OCI-LY7 (cell line): ENCODE measurements at regions not wholly inside any gene's neighbourhood (a gene's known extent, or its start where the extent isn't known, plus 50 kb on each side); places are given as distances from the start of the nearest gene placed in this dataset.

Experiments used
- BruUV-seq: library from RNA; stranded (reverse); fragments of 400-500 nt; replicated peaks from 2 replicates; lab custom pipeline; 2021; lab: Mats Ljungman, UMichigan
- CTCF ChIA-PET: fragments of 300-600 bp; sonication (Branson Sonifier 250); formaldehyde crosslinking; loops from one replicate; lab custom pipeline; 2022; ENCODE audit warnings: antibody characterized with exemption; ENCODE audit not compliant: unreplicated experiment; lab: Charles Lee
- POLR2A ChIA-PET: fragments of 300-600 bp; sonication (Branson Sonifier 250); formaldehyde crosslinking; loops from one replicate; lab custom pipeline; 2022; ENCODE audit warnings: antibody characterized with exemption; lab: Charles Lee
- DNase-seq: peaks from one replicate; pipeline ENCODE4 v3.0.0-alpha.2; 2015; ENCODE audit warnings: low spot score
- H2AFZ ChIP-seq: fragments of 200-600 bp; sonication (generic), shearing (Covaris generic); 2 replicates; pipeline ENCODE4 v1.6.1; 2014; ENCODE audit warnings: mild to moderate bottlenecking, antibody characterized with exemption, low read length, moderate library complexity
- H3K27ac ChIP-seq: fragments of 200-600 bp; sonication (generic); 2 replicates; pipeline ENCODE4 v1.5.1; 2014; ENCODE audit warnings: mixed run types, low read depth, mild to moderate bottlenecking, moderate library complexity, low read length, inconsistent platforms; ENCODE audit not compliant: poor library complexity, severe bottlenecking
- H3K36me3 ChIP-seq: fragments of 200-600 bp; sonication (generic); 2 replicates; pipeline ENCODE4 v1.6.1; 2014; ENCODE audit warnings: mild to moderate bottlenecking, antibody characterized with exemption, low read length, moderate library complexity, mixed read lengths; ENCODE audit not compliant: insufficient read depth
- H3K4me1 ChIP-seq: fragments of 200-600 bp; sonication (generic); 2 replicates; pipeline ENCODE4 v1.5.1; 2014; ENCODE audit warnings: mild to moderate bottlenecking, low read length; ENCODE audit not compliant: insufficient read depth, poor library complexity, severe bottlenecking
- H3K4me2 ChIP-seq: fragments of 200-600 bp; sonication (generic); 2 replicates; pipeline ENCODE4 v1.6.1; 2014; ENCODE audit warnings: mild to moderate bottlenecking, low read length
- H3K4me3 ChIP-seq: fragments of 200-600 bp; sonication (generic); 2 replicates; pipeline ENCODE4 v1.5.1; 2014; ENCODE audit warnings: mild to moderate bottlenecking, low read depth, low read length; ENCODE audit not compliant: poor library complexity, severe bottlenecking
- H3K79me2 ChIP-seq: fragments of 200-600 bp; sonication (generic); 2 replicates; pipeline ENCODE4 v1.6.1; 2016; ENCODE audit warnings: low read depth, mild to moderate bottlenecking, low read length, moderate library complexity, mixed read lengths; ENCODE audit not compliant: insufficient read depth
- H3K9me2 ChIP-seq: fragments of 200-600 bp; sonication (generic); 2 replicates; pipeline ENCODE4 v1.6.1; 2016; ENCODE audit warnings: mild to moderate bottlenecking, low read length, mixed read lengths; ENCODE audit not compliant: insufficient read depth
- H3K9me3 ChIP-seq: fragments of 200-600 bp; sonication (generic); 2 replicates; pipeline ENCODE4 v1.6.1; 2014; ENCODE audit warnings: mild to moderate bottlenecking, mixed run types, low read length, mixed read lengths
- H4K20me1 ChIP-seq: fragments of 200-600 bp; sonication (generic); 2 replicates; pipeline ENCODE4 v1.6.1; 2014; ENCODE audit warnings: mild to moderate bottlenecking, antibody characterized with exemption, low read length, moderate library complexity, mixed read lengths; ENCODE audit not compliant: insufficient read depth
- CTCF ChIP-seq: fragments of 200-600 bp; sonication (generic); conservative IDR thresholded peaks from 2 replicates; pipeline ENCODE4 v1.5.1; 2014; ENCODE audit warnings: mild to moderate bottlenecking, antibody characterized with exemption, low read length, moderate library complexity, mixed read lengths
- EZH2phosphoT487 ChIP-seq: fragments of 200-600 bp; sonication (generic); IDR thresholded peaks from 2 replicates; pipeline ENCODE4 v1.6.1; 2018; ENCODE audit warnings: low read depth, borderline replicate concordance, mild to moderate bottlenecking, mixed run types, antibody characterized with exemption, low read length, moderate library complexity, mixed read lengths
- intact Hi-C: fragments of 100-400 bp; cut with micrococcal nuclease; formaldehyde crosslinking; loops from one replicate; pipeline ENCODE4 v1.10.0; 2022; ENCODE audit not compliant: unreplicated experiment

GRCh38 chr5:142438573-142438972 is 113.8 kb upstream of the SPRY4 start:
- H2AFZ ChIP-seq: no peak overlapping the region
- H4K20me1 ChIP-seq: no peaks in the 10 kb centered on the region
- no peaks in the 10 kb centered on the region for H3K79me2 ChIP-seq
- no peaks in the 10 kb centered on the region for H3K36me3 ChIP-seq
- no peaks in the 10 kb centered on the region for H3K9me3 ChIP-seq
- DNase-seq: no peak
- no peak overlapping the region for H3K27ac ChIP-seq
- ChIA-PET POLR2A (no interaction called here), CTCF (interaction anchor here (0.6 kb wide), 1 partner anchor 17 kb away, joined by 4 read pairs; no protein-coding TSS in a partner anchor)
- H3K4me2 ChIP-seq: no peak overlapping the region
- no peaks in the 10 kb centered on the region for H3K4me1 ChIP-seq
- no peaks in the 10 kb centered on the region for H3K9me2 ChIP-seq
- no peak for TF ChIP-seq EZH2phosphoT487
- no peak for TF ChIP-seq CTCF
- intact Hi-C loops: no loop called here
- no peak overlapping the region for H3K4me3 ChIP-seq
- BruUV-seq: no TSS peak

- no peak overlapping the region for H2AFZ ChIP-seq
- CTCF ChIA-PET: no interaction called here
- no peak overlapping the region for H3K4me3 ChIP-seq
- TF ChIP-seq EZH2phosphoT487 (no peak), CTCF (no peak)
- DNase-seq: no peak
- H3K4me1 ChIP-seq: no peaks in the 10 kb centered on the region
- POLR2A ChIA-PET: no interaction called here
- H3K9me3 ChIP-seq: no peaks in the 10 kb centered on the region
- H3K9me2 ChIP-seq: no peaks in the 10 kb centered on the region
- BruUV-seq: no TSS peak
- no peaks in the 10 kb centered on the region for H3K79me2 ChIP-seq
- intact Hi-C loops: no loop called here
- no peaks in the 10 kb centered on the region for H4K20me1 ChIP-seq
- H3K4me2 ChIP-seq: no peak overlapping the region
- no peak overlapping the region for H3K27ac ChIP-seq
- H3K36me3 ChIP-seq: no peaks in the 10 kb centered on the region
Measured at GRCh38 chr5:142437563-142437962, 112.7 kb upstream of the SPRY4 start.

GRCh38 chr5:142435410-142436115 is 110.7 kb upstream of the SPRY4 start:
- H3K36me3 ChIP-seq: no peaks in the 10 kb centered on the region
- H3K9me3 ChIP-seq: no peaks in the 10 kb centered on the region
- ChIA-PET CTCF (no interaction called here), POLR2A (interaction anchor here (0.6 to 0.7 kb wide), 3 partner anchors 158 to 846 kb away, joined by 3 to 4 read pairs (median 3); no protein-coding TSS in a partner anchor)
- intact Hi-C loops: no loop called here
- no peaks in the 10 kb centered on the region for H3K4me1 ChIP-seq
- no peaks in the 10 kb centered on the region for H3K79me2 ChIP-seq
- no peak overlapping the region for H3K4me2 ChIP-seq
- BruUV-seq: no TSS peak
- no peak for DNase-seq
- H3K9me2 ChIP-seq: no peaks in the 10 kb centered on the region
- no peak for TF ChIP-seq EZH2phosphoT487
- no peak for TF ChIP-seq CTCF
- H3K4me3 ChIP-seq: no peak overlapping the region
- H3K27ac ChIP-seq: no peak overlapping the region
- no peaks in the 10 kb centered on the region for H4K20me1 ChIP-seq
- no peak overlapping the region for H2AFZ ChIP-seq
